ENCODE measurements at regions not wholly inside any gene's neighbourhood (a gene's known extent, or its start where the extent isn't known, plus 50 kb on each side); places are given as distances from the start of the nearest gene placed in this dataset.

- TF ChIP-seq POLR2A (IDR thresholded peaks at IDR 0.05) (no peak), CTCF (IDR thresholded peaks at IDR 0.05 in 8 of 11, conservative IDR thresholded peaks at IDR 0.05 in 3 of 11) (no peak)
These were observed 183.0 kb downstream of the CDCA7 start for GRCh38 chr2:173537694-173538093.
